ENCODE measurements at regions not wholly inside any gene's neighbourhood (a gene's known extent, or its start where the extent isn't known, plus 50 kb on each side); places are given as distances from the start of the nearest gene placed in this dataset.

DNA sequence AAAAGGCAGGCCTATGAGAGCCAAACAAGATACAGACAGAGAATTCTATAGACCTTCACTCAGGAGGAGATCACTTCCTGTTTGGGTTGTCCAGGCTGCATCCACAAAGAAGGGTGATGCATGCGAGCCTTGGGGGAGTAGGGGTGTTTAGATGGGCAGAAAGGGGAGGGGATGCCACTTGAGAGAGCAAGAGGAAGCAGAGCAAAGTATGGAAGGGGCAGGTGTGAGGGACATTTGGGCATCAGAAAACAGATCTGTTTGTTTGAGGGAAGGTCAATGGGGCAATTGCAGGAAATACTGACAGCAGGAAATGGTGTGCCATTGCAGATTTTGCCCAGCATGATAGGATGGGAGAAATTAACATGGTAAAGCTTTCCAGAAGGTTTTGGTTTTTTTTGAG, 146.4 kb upstream of the FOXN3 start:
- no peaks in the 10 kb centered on the region for H4K20me1 ChIP-seq (ENCODE audit: insufficient read depth, low read length)
- H3K27ac ChIP-seq (ENCODE audit: low read length) = no peak overlapping the region
- H3K4me2 ChIP-seq (ENCODE audit: low read length) = no peak overlapping the region
- H3K9ac ChIP-seq (ENCODE audit: low read length) = no peak overlapping the region
- H3K79me2 ChIP-seq (ENCODE audit: low read length) = no peaks in the 10 kb centered on the region
- no peaks in the 10 kb centered on the region for H3K27me3 ChIP-seq (ENCODE audit: low read depth, low read length)
- no peak overlapping the region for H3K4me3 ChIP-seq (ENCODE audit: low read length)
- H3K9me3 ChIP-seq (ENCODE audit: insufficient read depth, low read length) = no peaks in the 10 kb centered on the region
- H3K36me3 ChIP-seq (replicated peaks; ENCODE audit: low read depth, low read length) = peaks cover under 1% of the 10 kb centered on the region
- H2AFZ ChIP-seq (ENCODE audit: low read depth, low read length) = no peak overlapping the region
- TF ChIP-seq EZH2phosphoT487 (IDR thresholded peaks at IDR 0.05; ENCODE audit: low read depth) = no peak
- TF ChIP-seq, protein P1, sequence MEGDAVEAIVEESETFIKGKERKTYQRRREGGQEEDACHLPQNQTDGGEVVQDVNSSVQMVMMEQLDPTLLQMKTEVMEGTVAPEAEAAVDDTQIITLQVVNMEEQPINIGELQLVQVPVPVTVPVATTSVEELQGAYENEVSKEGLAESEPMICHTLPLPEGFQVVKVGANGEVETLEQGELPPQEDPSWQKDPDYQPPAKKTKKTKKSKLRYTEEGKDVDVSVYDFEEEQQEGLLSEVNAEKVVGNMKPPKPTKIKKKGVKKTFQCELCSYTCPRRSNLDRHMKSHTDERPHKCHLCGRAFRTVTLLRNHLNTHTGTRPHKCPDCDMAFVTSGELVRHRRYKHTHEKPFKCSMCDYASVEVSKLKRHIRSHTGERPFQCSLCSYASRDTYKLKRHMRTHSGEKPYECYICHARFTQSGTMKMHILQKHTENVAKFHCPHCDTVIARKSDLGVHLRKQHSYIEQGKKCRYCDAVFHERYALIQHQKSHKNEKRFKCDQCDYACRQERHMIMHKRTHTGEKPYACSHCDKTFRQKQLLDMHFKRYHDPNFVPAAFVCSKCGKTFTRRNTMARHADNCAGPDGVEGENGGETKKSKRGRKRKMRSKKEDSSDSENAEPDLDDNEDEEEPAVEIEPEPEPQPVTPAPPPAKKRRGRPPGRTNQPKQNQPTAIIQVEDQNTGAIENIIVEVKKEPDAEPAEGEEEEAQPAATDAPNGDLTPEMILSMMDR (IDR thresholded peaks at IDR 0.05; ENCODE audit: low read depth, low read length) = no peak
- H3K4me1 ChIP-seq (ENCODE audit: low read length) = peaks cover 7% of the 10 kb centered on the region

- no peaks in the 10 kb centered on the region for H4K20me1 ChIP-seq (ENCODE audit: insufficient read depth, low read length)
- TF ChIP-seq, protein P1 (IDR thresholded peaks at IDR 0.05; ENCODE audit: low read depth, low read length) = no peak
- no peak for TF ChIP-seq EZH2phosphoT487 (IDR thresholded peaks at IDR 0.05; ENCODE audit: low read depth)
- H3K9me3 ChIP-seq (ENCODE audit: insufficient read depth, low read length) = no peaks in the 10 kb centered on the region
- H3K27ac ChIP-seq (ENCODE audit: low read length) = no peak overlapping the region
- H3K79me2 ChIP-seq (ENCODE audit: low read length) = no peaks in the 10 kb centered on the region
- H3K9ac ChIP-seq (ENCODE audit: low read length) = no peak overlapping the region
- H2AFZ ChIP-seq (ENCODE audit: low read depth, low read length) = no peak overlapping the region
- no peak overlapping the region for H3K4me2 ChIP-seq (ENCODE audit: low read length)
- H3K27me3 ChIP-seq (ENCODE audit: low read depth, low read length) = no peaks in the 10 kb centered on the region
- H3K4me3 ChIP-seq (ENCODE audit: low read length) = no peak overlapping the region
- H3K4me1 ChIP-seq (ENCODE audit: low read length) = no peaks in the 10 kb centered on the region
- H3K36me3 ChIP-seq (replicated peaks; ENCODE audit: low read depth, low read length) = no peaks in the 10 kb centered on the region
Measured at GRCh38 chr14:89551955-89552354, 134.9 kb upstream of the FOXN3 start.

GRCh38 chr14:89551432-89551831, 134.4 kb upstream of the FOXN3 start:
- Histone ChIP-seq H3K4me1 (ENCODE audit: low read length) (no peaks in the 10 kb centered on the region), H2AFZ (ENCODE audit: low read depth, low read length) (no peak overlapping the region), H3K27me3 (ENCODE audit: low read depth, low read length) (no peaks in the 10 kb centered on the region), H3K27ac (ENCODE audit: low read length) (no peak overlapping the region), H3K4me3 (ENCODE audit: low read length) (no peak overlapping the region), H4K20me1 (ENCODE audit: insufficient read depth, low read length) (no peaks in the 10 kb centered on the region), H3K9ac (ENCODE audit: low read length) (no peak overlapping the region), H3K36me3 (replicated peaks; ENCODE audit: low read depth, low read length) (no peaks in the 10 kb centered on the region), H3K79me2 (ENCODE audit: low read length) (no peaks in the 10 kb centered on the region), H3K4me2 (ENCODE audit: low read length) (no peak overlapping the region), H3K9me3 (ENCODE audit: insufficient read depth, low read length) (no peaks in the 10 kb centered on the region)
- TF ChIP-seq EZH2phosphoT487 (IDR thresholded peaks at IDR 0.05; ENCODE audit: low read depth) = no peak
- TF ChIP-seq, protein P1 (IDR thresholded peaks at IDR 0.05; ENCODE audit: low read depth, low read length) = no peak

DNA sequence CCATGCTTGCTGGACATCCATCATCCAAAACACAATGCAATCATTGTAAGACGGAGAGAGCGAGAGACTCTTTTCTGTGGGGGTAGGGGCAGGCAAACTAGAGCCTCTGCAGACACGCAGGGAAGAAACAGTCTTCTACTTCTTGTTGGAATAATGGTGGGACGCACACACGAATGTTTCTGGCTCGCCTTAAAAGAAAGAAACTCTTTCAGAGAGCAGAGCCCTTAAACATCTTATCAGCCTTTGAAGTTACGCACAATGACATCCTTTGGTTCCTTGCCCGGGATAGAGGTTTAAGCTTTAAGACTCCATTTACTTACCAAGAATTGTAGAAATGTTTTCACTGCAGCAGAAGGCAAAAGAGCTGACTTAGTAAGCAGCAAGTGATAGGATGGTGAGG, 133.8 kb upstream of the FOXN3 start:
- Histone ChIP-seq H4K20me1 (ENCODE audit: insufficient read depth, low read length) (no peaks in the 10 kb centered on the region), H3K4me3 (ENCODE audit: low read length) (no peak overlapping the region), H3K4me1 (ENCODE audit: low read length) (no peaks in the 10 kb centered on the region), H3K9me3 (ENCODE audit: insufficient read depth, low read length) (no peaks in the 10 kb centered on the region), H3K79me2 (ENCODE audit: low read length) (no peaks in the 10 kb centered on the region), H3K36me3 (replicated peaks; ENCODE audit: low read depth, low read length) (no peaks in the 10 kb centered on the region), H2AFZ (ENCODE audit: low read depth, low read length) (no peak overlapping the region), H3K4me2 (ENCODE audit: low read length) (no peak overlapping the region), H3K9ac (ENCODE audit: low read length) (no peak overlapping the region), H3K27me3 (ENCODE audit: low read depth, low read length) (no peaks in the 10 kb centered on the region), H3K27ac (ENCODE audit: low read length) (no peak overlapping the region)
- TF ChIP-seq EZH2phosphoT487 (IDR thresholded peaks at IDR 0.05; ENCODE audit: low read depth) = no peak

Data from OCI-LY3 (cell line).